Inferior parietal cortex (tissue), 1 donor: ENCODE measurements at regions not wholly inside any gene's neighbourhood (a gene's known extent, or its start where the extent isn't known, plus 50 kb on each side); places are given as distances from the start of the nearest gene placed in this dataset.
"Not testable (repeated sequence)": the region's sequence is repeated elsewhere in the genome, so short reads cannot be mapped to it uniquely, and the experiment has no call there.

Experiments used
- DNase-seq: peaks from one replicate; pipeline ENCODE4 v3.0.0-alpha.2; 2016; ENCODE audit errors: extremely low spot score

- not testable (repeated sequence) for DNase-seq
These were observed 138.5 kb downstream of the OR2B2 start for GRCh38 chr6:27773542-27774263.

- DNase-seq = peak; percentile 78
These were observed 139.8 kb downstream of the OR2B2 start for GRCh38 chr6:27772261-27773001.

- DNase-seq = no peak
These were observed 141.0 kb downstream of the OR2B2 start for GRCh38 chr6:27771235-27771634.

GRCh38 chr6:27770724-27771123 is 141.5 kb downstream of the OR2B2 start:
- no peak for DNase-seq

- no peak for DNase-seq
These were observed 143.6 kb downstream of the OR2B2 start for GRCh38 chr6:27768556-27768955.

GRCh38 chr6:27767851-27768250 is 144.3 kb downstream of the OR2B2 start:
- DNase-seq = no peak

- DNase-seq = no peak
These were observed 145.8 kb downstream of the OR2B2 start for GRCh38 chr6:27766405-27766804.

- no peak for DNase-seq
These were observed 147.1 kb downstream of the OR2B2 start for GRCh38 chr6:27765028-27765590.

GRCh38 chr6:27761391-27761790 is 150.8 kb downstream of the OR2B2 start:
- DNase-seq = no peak

- DNase-seq = no peak
These were observed 151.7 kb downstream of the OR2B2 start for GRCh38 chr6:27760464-27760863.

- no peak for DNase-seq
These were observed 152.3 kb downstream of the OR2B2 start for GRCh38 chr6:27759930-27760329.

GRCh38 chr6:27758491-27758890 is 153.7 kb downstream of the OR2B2 start:
- no peak for DNase-seq

- DNase-seq = no peak
These were observed 154.9 kb downstream of the OR2B2 start for GRCh38 chr6:27757307-27757706.

- DNase-seq = no peak
These were observed 156.4 kb downstream of the OR2B2 start for GRCh38 chr6:27755768-27756167.

- DNase-seq = no peak
These were observed 157.8 kb downstream of the OR2B2 start for GRCh38 chr6:27754408-27754782.

- DNase-seq = peak; percentile 74
These were observed 158.4 kb downstream of the OR2B2 start for GRCh38 chr6:27753668-27754407.

- peak; percentile 92 for DNase-seq
These were observed 159.9 kb downstream of the OR2B2 start for GRCh38 chr6:27752038-27752885.

GRCh38 chr6:27748661-27749060 is 163.5 kb downstream of the OR2B2 start:
- DNase-seq = no peak

GRCh38 chr6:27747637-27748036 is 164.6 kb downstream of the OR2B2 start:
- no peak for DNase-seq

GRCh38 chr6:27746860-27747259 is 165.3 kb downstream of the OR2B2 start:
- not testable (repeated sequence) for DNase-seq

GRCh38 chr6:27743787-27744186 is 168.4 kb downstream of the OR2B2 start:
- no peak for DNase-seq
